H1 (cell line): ENCODE measurements at regions not wholly inside any gene's neighbourhood (a gene's known extent, or its start where the extent isn't known, plus 50 kb on each side); places are given as distances from the start of the nearest gene placed in this dataset.

ENCODE experiments used
- CTCF ChIA-PET: fragments of 300-600 bp; sonication (Branson Sonifier 250); formaldehyde crosslinking; loops from one replicate; lab custom pipeline; 2021; ENCODE audit not compliant: partially characterized antibody; lab: Charles Lee
- POLR2A ChIA-PET: fragments of 300-600 bp; sonication (Branson Sonifier 250); formaldehyde crosslinking; loops from one replicate; lab custom pipeline; 2021; ENCODE audit warnings: inconsistent platforms; ENCODE audit not compliant: partially characterized antibody; lab: Charles Lee
- DNase-seq, 2 experiments: peaks; one replicate each; pipeline versions ENCODE4 v3.0.0 to v3.0.0-alpha.2; 2010 to 2022; ENCODE audit warnings: low spot score in 2 of 2, low read depth in 1 of 2, mixed read lengths in 1 of 2
- FAIRE-seq: peaks from 2 replicates; lab custom pipeline; 2011; peaks lifted over from hg19 to GRCh38; lab: Jason Lieb, UNC
- H2AFZ ChIP-seq: 2 replicates; pipeline ENCODE4 v1.8.1; 2012; ENCODE audit warnings: low read length, inconsistent platforms
- H2AK5ac ChIP-seq: 2 replicates; pipeline ENCODE4 v1.6.1; 2013; ENCODE audit warnings: low read depth, low read length
- H2BK120ac ChIP-seq: replicated peaks from 2 replicates; pipeline ENCODE3; 2013; ENCODE audit warnings: low read depth, low read length, inconsistent platforms
- H2BK12ac ChIP-seq: 2 replicates; pipeline ENCODE4 v1.6.1; 2013; ENCODE audit warnings: low read depth, low read length
- H2BK15ac ChIP-seq: 2 replicates; pipeline ENCODE4 v1.6.1; 2013; ENCODE audit warnings: low read length
- H2BK20ac ChIP-seq: 2 replicates; pipeline ENCODE4 v1.6.1; 2013; ENCODE audit warnings: low read length
- H2BK5ac ChIP-seq: 2 replicates; pipeline ENCODE4 v1.6.1; 2013; ENCODE audit warnings: low read depth, low read length
- H3K14ac ChIP-seq: 2 replicates; pipeline ENCODE4 v1.6.1; 2013; ENCODE audit warnings: inconsistent platforms; ENCODE audit not compliant: insufficient read length
- H3K18ac ChIP-seq: 2 replicates; pipeline ENCODE4 v1.6.1; 2013; ENCODE audit warnings: low read length; ENCODE audit errors: extremely low read depth
- H3K23ac ChIP-seq: 2 replicates; pipeline ENCODE4 v1.6.1; 2013; ENCODE audit warnings: inconsistent platforms; ENCODE audit not compliant: insufficient read length
- H3K23me2 ChIP-seq: 2 replicates; pipeline ENCODE4 v1.6.1; 2013; ENCODE audit warnings: low read depth, low read length
- H3K27ac ChIP-seq: 2 replicates; pipeline ENCODE4 v1.6.1; 2011; ENCODE audit warnings: low read depth, low read length, inconsistent platforms
- H3K27me3 ChIP-seq, 4 experiments: replicated peaks in 1 of 4; 1 replicate in 1 of 4; 2 replicates in 3 of 4; pipeline versions ENCODE4 v1.6.1 to v1.8.1; 2011 to 2013; ENCODE audit warnings: low read length in 3 of 4, mild to moderate bottlenecking in 3 of 4, inconsistent platforms in 2 of 4, mixed read lengths in 2 of 4, moderate library complexity in 1 of 4; ENCODE audit not compliant: control insufficient read depth in 3 of 4, insufficient read depth in 3 of 4; ENCODE audit errors: extremely low read depth in 1 of 4
- H3K36me3 ChIP-seq, 4 experiments: 2 replicates each; pipeline versions ENCODE4 v1.6.1 to v1.8.1; 2011 to 2013; ENCODE audit warnings: mild to moderate bottlenecking in 4 of 4, low read length in 3 of 4, moderate library complexity in 2 of 4, control low read depth in 1 of 4, inconsistent platforms in 1 of 4; ENCODE audit not compliant: insufficient read depth in 4 of 4, control insufficient read depth in 2 of 4
- H3K4ac ChIP-seq: replicated peaks from 2 replicates; pipeline ENCODE3; 2013; ENCODE audit warnings: low read length, low read depth, mixed read lengths, inconsistent platforms; ENCODE audit not compliant: insufficient read length
- H3K4me1 ChIP-seq, 4 experiments: replicated peaks in 1 of 4; 1 replicate in 1 of 4; 2 replicates in 3 of 4; pipeline versions ENCODE4 v1.6.1 to v1.8.1; 2011 to 2013; ENCODE audit warnings: low read length in 3 of 4, inconsistent platforms in 2 of 4, mixed read lengths in 1 of 4; ENCODE audit not compliant: insufficient read depth in 4 of 4, control insufficient read depth in 3 of 4
- H3K4me2 ChIP-seq, 2 experiments: 2 replicates each; pipeline versions ENCODE4 v1.6.1 to v1.8.1; 2011 to 2013; ENCODE audit warnings: low read depth in 2 of 2, low read length in 2 of 2, control low read depth in 1 of 2, inconsistent platforms in 1 of 2, mild to moderate bottlenecking in 1 of 2; ENCODE audit not compliant: insufficient read depth in 1 of 2
- H3K4me3 ChIP-seq, 4 experiments: fragments of 200-600, 300-600 bp in 1 of 4; sonication (generic), shearing (Covaris generic), sonication (Bioruptor Twin) in 1 of 4; 2 replicates each; pipeline versions ENCODE4 v1.5.1 to v1.8.1; 2011 to 2016; ENCODE audit warnings: low read length in 4 of 4, low read depth in 3 of 4, control low read depth in 2 of 4, inconsistent platforms in 2 of 4, mild to moderate bottlenecking in 2 of 4, mixed read lengths in 1 of 4, moderate library complexity in 1 of 4; ENCODE audit not compliant: insufficient read depth in 2 of 4; ENCODE audit errors: extremely low read depth in 1 of 4
- H3K56ac ChIP-seq: replicated peaks from 2 replicates; pipeline ENCODE3; 2013; ENCODE audit warnings: low read depth, mild to moderate bottlenecking, mixed read lengths, low read length, inconsistent platforms; ENCODE audit not compliant: insufficient read length
- H3K79me1 ChIP-seq: 2 replicates; pipeline ENCODE4 v1.6.1; 2013; ENCODE audit warnings: low read depth, low read length, control low read depth
- H3K79me2 ChIP-seq, 2 experiments: 2 replicates each; pipeline versions ENCODE4 v1.6.1 to v1.8.1; 2012 to 2013; ENCODE audit warnings: low read length in 2 of 2, mild to moderate bottlenecking in 2 of 2, inconsistent platforms in 1 of 2; ENCODE audit not compliant: insufficient read depth in 2 of 2, control insufficient read depth in 1 of 2
- H3K9ac ChIP-seq, 4 experiments: replicated peaks in 1 of 4; 1 replicate in 1 of 4; 2 replicates in 3 of 4; pipeline versions ENCODE4 v1.6.1 to v1.8.1; 2011 to 2013; ENCODE audit warnings: low read depth in 3 of 4, low read length in 3 of 4, control low read depth in 2 of 4, mild to moderate bottlenecking in 2 of 4, moderate library complexity in 2 of 4, inconsistent platforms in 1 of 4; ENCODE audit errors: extremely low read depth in 1 of 4
- H3K9me3 ChIP-seq, 2 experiments: 2 replicates each; pipeline versions ENCODE4 v1.6.1 to v1.8.1; 2012 to 2013; ENCODE audit warnings: mild to moderate bottlenecking in 2 of 2, moderate library complexity in 2 of 2, control low read depth in 1 of 2, inconsistent platforms in 1 of 2, low read depth in 1 of 2, low read length in 1 of 2, mixed read lengths in 1 of 2; ENCODE audit not compliant: insufficient read depth in 2 of 2
- H4K20me1 ChIP-seq, 2 experiments: replicated peaks in 1 of 2; 2 replicates each; pipeline versions ENCODE3 to v1.8.1; 2011 to 2013; ENCODE audit warnings: inconsistent platforms in 2 of 2, low read length in 2 of 2, mild to moderate bottlenecking in 1 of 2; ENCODE audit not compliant: insufficient read depth in 2 of 2, control insufficient read depth in 1 of 2
- H4K5ac ChIP-seq: 2 replicates; pipeline ENCODE4 v1.6.1; 2013; ENCODE audit warnings: low read length, low read depth, mixed read lengths, inconsistent platforms; ENCODE audit not compliant: insufficient read length
- H4K8ac ChIP-seq: 2 replicates; pipeline ENCODE4 v1.8.0; 2013; ENCODE audit warnings: mild to moderate bottlenecking, moderate library complexity, low read length, inconsistent platforms; ENCODE audit not compliant: insufficient read depth; ENCODE audit errors: extremely low read depth
- H4K91ac ChIP-seq: replicated peaks from 2 replicates; pipeline ENCODE3; 2013; ENCODE audit warnings: low read length, mixed read lengths, inconsistent platforms; ENCODE audit not compliant: insufficient read length
- EP300 ChIP-seq, 2 experiments: IDR thresholded peaks; 1 replicate in 1 of 2; 2 replicates in 1 of 2; pipeline ENCODE4 v1.6.1; 2011 to 2012; ENCODE audit warnings: low read depth in 2 of 2, low read length in 2 of 2, mild to moderate bottlenecking in 2 of 2, borderline replicate concordance in 1 of 2, inconsistent platforms in 1 of 2, moderate library complexity in 1 of 2
- KDM5A ChIP-seq: fragments of 200-600 bp; IDR thresholded peaks from 2 replicates; pipeline ENCODE4 v1.7.1; 2012; ENCODE audit warnings: mild to moderate bottlenecking, low read length, inconsistent platforms, mixed read lengths
- POLR2A ChIP-seq, 2 experiments: IDR thresholded peaks; 1 replicate in 1 of 2; 2 replicates in 1 of 2; pipeline ENCODE4 v1.6.1; 2011; ENCODE audit warnings: low read depth in 2 of 2, low read length in 2 of 2, mild to moderate bottlenecking in 2 of 2; ENCODE audit errors: control extremely low read depth in 1 of 2
- RFX5 ChIP-seq: IDR thresholded peaks from 2 replicates; pipeline ENCODE4 v1.6.1; 2011; ENCODE audit warnings: low read depth, low read length, improper control_type of control experiment, borderline replicate concordance
- TCF12 ChIP-seq: IDR thresholded peaks from 2 replicates; pipeline ENCODE4 v1.6.1; 2011; ENCODE audit warnings: low read depth, mild to moderate bottlenecking, low read length
- WGBS, 2 experiments: shearing (Covaris generic) in 1 of 2; methylation state at CpG; one replicate each; pipeline versions ENCODE4 v1.1.6 to v1.1.7; 2013 to 2015; ENCODE audit warnings: low lambda C conversion rate in 2 of 2, mixed read lengths in 2 of 2, inconsistent platforms in 1 of 2, low coverage in 1 of 2, missing lambda C conversion rate in 1 of 2; ENCODE audit not compliant: insufficient replicate concordance in 2 of 2, insufficient coverage in 1 of 2, insufficient read length in 1 of 2; ENCODE audit errors: extremely low coverage in 1 of 2, missing lambda C conversion rate in 1 of 2; 5-methylcytosine and 5-hydroxymethylcytosine counted together

DNA sequence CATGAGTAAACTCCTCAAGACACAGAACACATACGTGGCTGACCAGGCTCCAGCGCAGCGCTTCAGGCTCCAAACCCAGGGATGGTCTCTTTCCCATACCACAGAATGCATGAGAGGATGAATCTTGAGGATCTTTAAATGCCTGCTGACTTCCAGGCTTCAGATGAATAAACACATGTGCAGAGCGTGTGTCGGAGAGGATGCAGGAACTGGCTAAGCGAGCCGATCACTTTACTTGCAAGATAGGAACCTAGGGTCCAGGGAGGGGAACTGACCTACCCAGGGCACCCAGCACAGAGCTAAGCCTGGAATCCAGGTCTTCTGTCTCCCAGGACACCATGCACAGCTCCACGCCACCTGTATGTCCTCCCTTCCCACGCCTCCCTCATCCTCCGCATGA, 209.8 kb downstream of the BCL11B start:
- H2AK5ac ChIP-seq: no peak overlapping the region
- no peak overlapping the region for H2BK12ac ChIP-seq
- H3K4me1 ChIP-seq: no peaks in the 10 kb centered on the region
- H2BK120ac ChIP-seq: no peak overlapping the region
- no peak overlapping the region for H3K14ac ChIP-seq
- H4K8ac ChIP-seq: no peak overlapping the region
- H2BK15ac ChIP-seq: no peak overlapping the region
- H3K4me3 ChIP-seq: no peak overlapping the region
- no peak overlapping the region for H3K18ac ChIP-seq
- no peaks in the 10 kb centered on the region for H3K79me2 ChIP-seq
- FAIRE-seq: no peak
- CTCF ChIA-PET: interaction anchor here (1.1 kb wide), 1 partner anchor 33 kb away, joined by 3 read pairs; no protein-coding TSS in a partner anchor
- no peaks in the 10 kb centered on the region for H4K20me1 ChIP-seq
- WGBS, 2 experiments: 91% methylated on average over 10 of the region's 10 CpGs; no CpG with 5 or more reads in 1 of the 2 experiments
- H3K79me1 ChIP-seq: no peaks in the 10 kb centered on the region
- H2AFZ ChIP-seq: no peak overlapping the region
- H3K23ac ChIP-seq: no peak overlapping the region
- H3K56ac ChIP-seq: no peak overlapping the region
- no peak for DNase-seq
- no peak overlapping the region for H3K4ac ChIP-seq
- no peaks in the 10 kb centered on the region for H3K36me3 ChIP-seq
- H3K9ac ChIP-seq: no peak overlapping the region
- H3K23me2 ChIP-seq: no peaks in the 10 kb centered on the region
- H4K5ac ChIP-seq: no peak overlapping the region
- H3K4me2 ChIP-seq: no peak overlapping the region
- POLR2A ChIA-PET: no interaction called here
- TF ChIP-seq RFX5: no peak
- no peak for TF ChIP-seq POLR2A (IDR thresholded peaks at IDR 0.05; ENCODE audit: control extremely low read depth in 1 of 2, low read depth in 2 of 2, low read length in 2 of 2)
- no peak for TF ChIP-seq EP300 (IDR thresholded peaks at IDR 0.05; ENCODE audit: borderline replicate concordance in 1 of 2, low read depth in 2 of 2, low read length in 2 of 2)
- TF ChIP-seq KDM5A: no peak
- no peak for TF ChIP-seq TCF12
- TF ChIP-seq, all 59 proteins: peak for 0
- Histone ChIP-seq H2BK20ac (no peak overlapping the region), H2BK5ac (no peak overlapping the region), H3K27me3 (no peaks in the 10 kb centered on the region), H3K27ac (no peak overlapping the region), H3K9me3 (peaks cover 0 to 3% of the 10 kb centered on the region in 2 experiments; a peak in 1 of 4 replicates), H4K91ac (no peak overlapping the region)
